Neural progenitor cell (in vitro differentiated cells): ENCODE measurements at regions not wholly inside any gene's neighbourhood (a gene's known extent, or its start where the extent isn't known, plus 50 kb on each side); places are given as distances from the start of the nearest gene placed in this dataset.

Experiments
- EZH2 ChIP-seq: fragments of 200-600 bp; sonication (generic); IDR thresholded peaks from 2 replicates; pipeline ENCODE4 v1.6.1; 2017; ENCODE audit warnings: antibody characterized with exemption, mild to moderate bottlenecking, moderate library complexity
- EZH2phosphoT487 ChIP-seq: fragments of 200-600 bp; sonication (generic); IDR thresholded peaks from 2 replicates; pipeline ENCODE4 v1.6.1; 2017; ENCODE audit warnings: antibody characterized with exemption
- TF ChIP-seq, protein P1 (sequence below): fragments of 200-600 bp; sonication (generic); IDR thresholded peaks from 2 replicates; pipeline ENCODE4 v1.5.1; 2017; ENCODE audit warnings: antibody characterized with exemption, mild to moderate bottlenecking

DNA sequence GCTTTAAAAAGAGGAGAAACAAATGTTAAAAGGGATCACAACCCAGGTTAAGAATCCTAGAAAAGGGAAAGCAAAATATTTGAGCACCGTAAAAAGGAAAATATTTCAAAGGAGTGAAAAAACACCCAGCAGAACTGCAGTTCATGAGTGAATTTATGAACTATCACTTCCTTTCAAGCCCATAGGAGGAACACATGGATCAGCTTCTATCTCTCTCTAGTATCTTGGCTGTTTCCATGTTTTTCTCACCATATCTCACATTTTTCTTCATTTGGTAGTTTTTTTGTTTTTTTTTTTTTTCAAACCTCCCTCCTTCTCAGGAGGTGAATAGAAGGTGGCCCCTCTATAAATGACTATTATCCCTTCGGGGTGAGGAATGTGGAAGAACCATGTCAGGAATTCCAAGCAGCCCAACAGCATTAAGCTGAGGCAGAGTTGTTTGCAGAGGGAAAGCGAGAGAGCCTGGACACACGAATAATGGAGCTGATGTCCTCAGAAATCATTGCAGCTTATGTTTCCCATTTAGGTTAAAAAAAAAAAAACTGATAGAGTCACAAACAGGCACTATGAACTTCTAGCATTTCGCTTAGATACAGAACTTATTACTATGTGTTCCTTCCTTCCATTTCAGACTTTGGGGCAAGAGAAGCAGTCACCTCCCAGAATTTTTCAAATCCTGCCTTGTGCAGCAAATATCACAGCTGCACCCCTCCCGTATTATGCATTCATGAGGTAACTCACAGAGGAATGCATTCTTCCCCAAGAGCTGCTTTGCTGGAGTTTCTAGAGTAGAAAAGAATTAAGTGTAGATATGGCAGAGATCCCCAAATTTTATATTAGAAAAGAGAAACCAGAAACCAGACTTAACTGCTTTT is 315.6 kb downstream of the IRS1 start:
- TF ChIP-seq EZH2phosphoT487 (no peak), EZH2 (no peak)
- TF ChIP-seq, protein P1, sequence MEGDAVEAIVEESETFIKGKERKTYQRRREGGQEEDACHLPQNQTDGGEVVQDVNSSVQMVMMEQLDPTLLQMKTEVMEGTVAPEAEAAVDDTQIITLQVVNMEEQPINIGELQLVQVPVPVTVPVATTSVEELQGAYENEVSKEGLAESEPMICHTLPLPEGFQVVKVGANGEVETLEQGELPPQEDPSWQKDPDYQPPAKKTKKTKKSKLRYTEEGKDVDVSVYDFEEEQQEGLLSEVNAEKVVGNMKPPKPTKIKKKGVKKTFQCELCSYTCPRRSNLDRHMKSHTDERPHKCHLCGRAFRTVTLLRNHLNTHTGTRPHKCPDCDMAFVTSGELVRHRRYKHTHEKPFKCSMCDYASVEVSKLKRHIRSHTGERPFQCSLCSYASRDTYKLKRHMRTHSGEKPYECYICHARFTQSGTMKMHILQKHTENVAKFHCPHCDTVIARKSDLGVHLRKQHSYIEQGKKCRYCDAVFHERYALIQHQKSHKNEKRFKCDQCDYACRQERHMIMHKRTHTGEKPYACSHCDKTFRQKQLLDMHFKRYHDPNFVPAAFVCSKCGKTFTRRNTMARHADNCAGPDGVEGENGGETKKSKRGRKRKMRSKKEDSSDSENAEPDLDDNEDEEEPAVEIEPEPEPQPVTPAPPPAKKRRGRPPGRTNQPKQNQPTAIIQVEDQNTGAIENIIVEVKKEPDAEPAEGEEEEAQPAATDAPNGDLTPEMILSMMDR: no peak
